BLaER1 (cell line): ENCODE measurements at regions not wholly inside any gene's neighbourhood (a gene's known extent, or its start where the extent isn't known, plus 50 kb on each side); places are given as distances from the start of the nearest gene placed in this dataset.

Experiments used
- H3K27ac ChIP-seq: shearing (Covaris generic); formaldehyde crosslinking; 2 replicates; pipeline ENCODE4 v1.8.1; 2022
- H3K27me3 ChIP-seq: shearing (Covaris generic); formaldehyde crosslinking; 2 replicates; pipeline ENCODE4 v1.8.1; 2022
- H3K36me3 ChIP-seq: shearing (Covaris generic); formaldehyde crosslinking; 2 replicates; pipeline ENCODE4 v1.8.1; 2022
- H3K4me1 ChIP-seq: shearing (Covaris generic); formaldehyde crosslinking; 2 replicates; pipeline ENCODE4 v1.8.1; 2022
- H3K4me2 ChIP-seq: shearing (Covaris generic); formaldehyde crosslinking; 2 replicates; pipeline ENCODE4 v1.8.1; 2022
- H3K4me3 ChIP-seq: shearing (Covaris generic); formaldehyde crosslinking; 2 replicates; pipeline ENCODE4 v1.8.1; 2022
- H3K9ac ChIP-seq: shearing (Covaris generic); formaldehyde crosslinking; 2 replicates; pipeline ENCODE4 v1.8.1; 2022
- H3K9me3 ChIP-seq: shearing (Covaris generic); formaldehyde crosslinking; 2 replicates; pipeline ENCODE4 v1.8.1; 2022
- H4K20me1 ChIP-seq: shearing (Covaris generic); formaldehyde crosslinking; 2 replicates; pipeline ENCODE4 v1.8.1; 2022
- Cebpa-rat ChIP-seq: shearing (Covaris generic); IDR thresholded peaks from 2 replicates; pipeline ENCODE4 v1.8.1; 2022

- Histone ChIP-seq H3K9ac (no peak overlapping the region), H3K27ac (no peak overlapping the region), H3K4me3 (no peak overlapping the region), H3K36me3 (no peaks in the 10 kb centered on the region), H3K4me2 (no peak overlapping the region), H3K27me3 (no peaks in the 10 kb centered on the region), H3K4me1 (peaks cover 25% of the 10 kb centered on the region), H4K20me1 (no peaks in the 10 kb centered on the region), H3K9me3 (no peaks in the 10 kb centered on the region)
- no peak for TF ChIP-seq Cebpa-rat
Observed at GRCh38 chr2:37871456-37872191, 53.5 kb upstream of the RMDN2 start.

DNA sequence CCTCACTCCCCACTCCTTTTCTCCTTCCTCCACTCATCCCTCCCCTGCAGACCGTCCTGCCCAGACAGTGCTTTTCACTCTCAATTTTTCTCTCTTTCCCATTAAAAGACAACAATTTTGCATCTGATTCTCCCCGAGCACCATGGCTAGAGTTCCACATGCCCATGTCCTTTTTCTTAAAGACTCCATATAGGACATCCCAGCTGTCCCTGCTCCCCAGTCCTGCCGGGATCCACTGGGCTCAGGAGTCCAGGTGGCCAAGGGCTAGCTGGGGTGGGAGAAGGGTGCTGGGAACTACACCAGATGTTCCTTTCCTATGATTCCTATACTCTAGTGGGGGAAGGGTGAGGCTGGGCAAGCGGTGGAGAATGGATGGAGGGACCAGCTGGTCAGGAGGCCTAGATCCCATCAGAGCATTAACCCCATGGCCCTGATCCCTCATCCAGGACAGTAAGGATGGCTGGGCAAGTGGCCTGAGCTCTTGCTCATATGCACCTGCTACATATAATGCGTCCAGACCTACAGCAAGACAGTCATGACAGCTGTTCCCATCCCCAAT is 52.8 kb upstream of the RMDN2 start:
- no peaks in the 10 kb centered on the region for H3K9me3 ChIP-seq
- H4K20me1 ChIP-seq, result no peaks in the 10 kb centered on the region
- TF ChIP-seq Cebpa-rat, result no peak
- H3K4me2 ChIP-seq, result no peak overlapping the region
- H3K27ac ChIP-seq, result no peak overlapping the region
- no peak overlapping the region for H3K9ac ChIP-seq
- H3K4me3 ChIP-seq, result no peak overlapping the region
- peaks cover 25% of the 10 kb centered on the region for H3K4me1 ChIP-seq
- H3K27me3 ChIP-seq, result no peaks in the 10 kb centered on the region
- no peaks in the 10 kb centered on the region for H3K36me3 ChIP-seq

GRCh38 chr2:37873229-37873628 is 51.9 kb upstream of the RMDN2 start:
- no peak for TF ChIP-seq Cebpa-rat
- no peak overlapping the region for H3K4me3 ChIP-seq
- no peak overlapping the region for H3K27ac ChIP-seq
- no peaks in the 10 kb centered on the region for H4K20me1 ChIP-seq
- peak overlapping the region; percentile 56 for H3K4me2 ChIP-seq
- H3K9ac ChIP-seq, result no peak overlapping the region
- H3K36me3 ChIP-seq, result no peaks in the 10 kb centered on the region
- H3K27me3 ChIP-seq, result no peaks in the 10 kb centered on the region
- H3K9me3 ChIP-seq, result no peaks in the 10 kb centered on the region
- peaks cover 25% of the 10 kb centered on the region for H3K4me1 ChIP-seq

DNA sequence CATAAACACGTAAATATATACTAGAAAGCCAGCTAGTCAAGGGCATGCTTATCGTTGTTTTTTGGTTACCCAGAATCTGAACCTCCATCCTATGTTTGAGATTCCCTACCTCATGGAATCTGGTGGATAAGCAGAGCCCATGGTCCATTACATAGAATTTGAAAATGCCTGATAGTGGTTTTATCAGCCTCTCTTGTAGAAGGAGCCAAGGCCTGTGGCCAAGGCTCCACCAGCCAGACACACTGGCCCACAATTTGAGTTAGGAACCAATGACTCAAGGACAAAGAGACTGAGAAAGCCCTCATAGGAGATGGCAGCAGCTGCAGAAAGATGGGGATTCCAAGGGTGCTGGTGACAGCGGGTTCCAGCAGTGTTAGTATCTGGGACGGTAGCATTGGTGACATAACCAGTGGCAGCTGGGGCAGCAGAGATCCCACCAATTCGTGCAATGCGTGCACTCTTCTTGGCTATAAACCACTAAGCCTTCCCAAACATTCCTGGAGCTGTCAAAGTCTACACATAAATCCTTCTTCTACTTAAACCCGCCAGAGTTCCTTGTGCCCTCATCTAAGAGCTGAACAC is 51.2 kb upstream of the RMDN2 start:
- TF ChIP-seq Cebpa-rat, result no peak
- no peak overlapping the region for H3K9ac ChIP-seq

GRCh38 chr2:37874470-37874869 is 50.6 kb upstream of the RMDN2 start:
- H3K27me3 ChIP-seq, result no peaks in the 10 kb centered on the region
- H3K9ac ChIP-seq, result no peak overlapping the region
- H3K4me1 ChIP-seq, result peaks cover 25% of the 10 kb centered on the region
- H3K4me3 ChIP-seq, result no peak overlapping the region
- no peaks in the 10 kb centered on the region for H4K20me1 ChIP-seq
- H3K9me3 ChIP-seq, result no peaks in the 10 kb centered on the region
- no peak for TF ChIP-seq Cebpa-rat
- H3K27ac ChIP-seq, result no peak overlapping the region
- H3K36me3 ChIP-seq, result no peaks in the 10 kb centered on the region
- no peak overlapping the region for H3K4me2 ChIP-seq

More for the DNA sequence above, 51.2 kb upstream of the RMDN2 start:
- Histone ChIP-seq H3K9me3 (no peaks in the 10 kb centered on the region), H4K20me1 (no peaks in the 10 kb centered on the region), H3K4me3 (no peak overlapping the region), H3K27me3 (no peaks in the 10 kb centered on the region), H3K36me3 (no peaks in the 10 kb centered on the region), H3K27ac (no peak overlapping the region), H3K4me1 (peaks cover 25% of the 10 kb centered on the region), H3K4me2 (peak overlapping the region; percentile 56; the same call in 1 of the 2 replicates)
